ENCODE measurements at regions not wholly inside any gene's neighbourhood (a gene's known extent, or its start where the extent isn't known, plus 50 kb on each side); places are given as distances from the start of the nearest gene placed in this dataset.

DNA sequence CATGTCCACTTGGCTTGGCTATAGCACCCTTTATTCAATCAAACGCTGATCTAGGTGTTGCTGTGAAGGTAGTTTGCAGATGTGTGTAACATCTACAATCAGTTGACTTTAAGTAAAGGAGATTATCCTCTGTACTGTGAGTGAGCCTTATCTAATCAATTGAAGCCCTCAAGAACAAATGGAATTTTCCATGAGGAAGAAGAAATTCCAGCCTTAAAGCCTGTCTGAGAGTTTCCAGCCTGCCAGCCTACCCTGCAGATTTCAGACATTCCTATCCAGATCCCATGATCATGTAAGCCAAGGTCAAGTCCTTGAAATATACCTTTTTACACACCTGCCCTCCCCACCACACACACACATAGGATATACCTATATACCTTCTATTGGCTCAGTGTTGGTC lies 696.7 kb downstream of the MRPL39 start:
- no TSS peak for BruUV-seq (replicated peaks)
- H3K36me3 Mint-ChIP-seq (ENCODE audit: insufficient read depth, unreplicated experiment) = no peaks in the 10 kb centered on the region
- peaks cover 2% of the 10 kb centered on the region for H3K9me3 Mint-ChIP-seq (ENCODE audit: low read depth, unreplicated experiment)
- H3K27ac Mint-ChIP-seq (ENCODE audit: unreplicated experiment) = no peak overlapping the region
- no peaks in the 10 kb centered on the region for H3K27me3 Mint-ChIP-seq (ENCODE audit: unreplicated experiment)
- no peaks in the 10 kb centered on the region for H3K4me1 Mint-ChIP-seq (ENCODE audit: low read depth, unreplicated experiment)
- no peak overlapping the region for H3K4me3 Mint-ChIP-seq (ENCODE audit: low read depth, unreplicated experiment)
- intact Hi-C loops (cut with micrococcal nuclease; ENCODE audit: unreplicated experiment) = no loop called here
- TF ChIP-seq, protein P1, sequence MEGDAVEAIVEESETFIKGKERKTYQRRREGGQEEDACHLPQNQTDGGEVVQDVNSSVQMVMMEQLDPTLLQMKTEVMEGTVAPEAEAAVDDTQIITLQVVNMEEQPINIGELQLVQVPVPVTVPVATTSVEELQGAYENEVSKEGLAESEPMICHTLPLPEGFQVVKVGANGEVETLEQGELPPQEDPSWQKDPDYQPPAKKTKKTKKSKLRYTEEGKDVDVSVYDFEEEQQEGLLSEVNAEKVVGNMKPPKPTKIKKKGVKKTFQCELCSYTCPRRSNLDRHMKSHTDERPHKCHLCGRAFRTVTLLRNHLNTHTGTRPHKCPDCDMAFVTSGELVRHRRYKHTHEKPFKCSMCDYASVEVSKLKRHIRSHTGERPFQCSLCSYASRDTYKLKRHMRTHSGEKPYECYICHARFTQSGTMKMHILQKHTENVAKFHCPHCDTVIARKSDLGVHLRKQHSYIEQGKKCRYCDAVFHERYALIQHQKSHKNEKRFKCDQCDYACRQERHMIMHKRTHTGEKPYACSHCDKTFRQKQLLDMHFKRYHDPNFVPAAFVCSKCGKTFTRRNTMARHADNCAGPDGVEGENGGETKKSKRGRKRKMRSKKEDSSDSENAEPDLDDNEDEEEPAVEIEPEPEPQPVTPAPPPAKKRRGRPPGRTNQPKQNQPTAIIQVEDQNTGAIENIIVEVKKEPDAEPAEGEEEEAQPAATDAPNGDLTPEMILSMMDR (IDR thresholded peaks at IDR 0.05; ENCODE audit: unreplicated experiment) = no peak
- DNase-seq = no peak
- CTCF ChIA-PET = no interaction called here

DNA sequence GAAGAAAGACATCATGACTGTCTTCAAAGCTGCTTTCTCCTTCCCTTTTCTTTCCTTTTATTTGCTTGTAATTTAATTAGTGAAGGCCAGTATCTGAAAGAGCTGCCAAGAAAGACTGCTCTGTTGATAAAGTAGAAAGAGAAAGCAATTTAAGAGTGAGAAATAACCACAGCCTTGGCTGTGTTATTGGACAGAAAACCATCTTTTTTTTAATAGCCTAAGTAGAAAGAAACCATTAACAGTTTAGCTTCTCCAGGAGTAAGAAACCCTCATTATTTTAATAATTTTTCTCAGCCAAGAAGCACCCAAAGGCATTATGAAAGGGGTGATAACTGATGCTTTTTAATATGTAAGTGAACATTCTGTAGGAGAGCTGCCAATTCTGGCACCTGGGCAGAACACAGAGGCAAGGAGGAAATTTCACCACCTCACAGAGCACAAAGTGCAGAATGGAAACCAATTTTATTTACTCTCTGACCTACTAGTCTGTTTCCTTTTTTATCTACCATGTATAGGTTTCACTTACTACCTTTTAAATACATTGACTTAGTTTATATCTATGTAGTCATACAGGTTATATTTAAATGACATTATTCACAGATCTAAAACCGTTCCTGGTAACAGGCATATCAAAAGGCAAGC lies 703.2 kb downstream of the MRPL39 start:
- no peak for DNase-seq
- intact Hi-C loops (cut with micrococcal nuclease; ENCODE audit: unreplicated experiment) = no loop called here
- Mint-ChIP-seq H3K27ac (ENCODE audit: unreplicated experiment) (no peak overlapping the region), H3K4me3 (ENCODE audit: low read depth, unreplicated experiment) (no peak overlapping the region), H3K27me3 (ENCODE audit: unreplicated experiment) (no peaks in the 10 kb centered on the region), H3K9me3 (ENCODE audit: low read depth, unreplicated experiment) (peaks cover 8% of the 10 kb centered on the region), H3K36me3 (ENCODE audit: insufficient read depth, unreplicated experiment) (no peaks in the 10 kb centered on the region), H3K4me1 (ENCODE audit: low read depth, unreplicated experiment) (no peaks in the 10 kb centered on the region)
- TF ChIP-seq, protein P1 (IDR thresholded peaks at IDR 0.05; ENCODE audit: unreplicated experiment) = no peak
- CTCF ChIA-PET = no interaction called here
- BruUV-seq (replicated peaks) = no TSS peak

DNA sequence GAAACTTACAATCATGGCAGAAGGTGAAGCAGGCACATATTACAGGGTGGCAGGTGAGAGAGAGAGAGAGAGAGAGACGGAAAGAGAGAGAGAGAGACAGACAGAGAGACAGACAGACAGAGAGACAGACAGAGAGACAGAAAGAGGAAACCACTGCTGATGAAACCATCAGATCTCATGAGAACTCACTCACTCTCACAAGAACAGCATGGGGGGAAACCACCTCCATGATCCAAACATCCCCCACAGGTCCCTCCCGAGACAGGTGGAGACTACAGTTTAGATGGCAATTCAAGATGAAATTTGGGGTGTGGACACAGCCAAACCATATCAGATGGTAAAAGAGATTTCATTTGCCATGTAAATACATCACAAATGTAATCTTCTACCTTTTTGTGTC lies 708.1 kb downstream of the MRPL39 start:
- Mint-ChIP-seq H3K27me3 (ENCODE audit: unreplicated experiment) (no peaks in the 10 kb centered on the region), H3K27ac (ENCODE audit: unreplicated experiment) (no peak overlapping the region), H3K4me3 (ENCODE audit: low read depth, unreplicated experiment) (no peak overlapping the region), H3K4me1 (ENCODE audit: low read depth, unreplicated experiment) (no peaks in the 10 kb centered on the region), H3K9me3 (ENCODE audit: low read depth, unreplicated experiment) (peaks cover 11% of the 10 kb centered on the region), H3K36me3 (ENCODE audit: insufficient read depth, unreplicated experiment) (no peaks in the 10 kb centered on the region)
- no peak for DNase-seq
- BruUV-seq (replicated peaks) = no TSS peak
- CTCF ChIA-PET = no interaction called here
- TF ChIP-seq, protein P1 (IDR thresholded peaks at IDR 0.05; ENCODE audit: unreplicated experiment) = no peak
- intact Hi-C loops (cut with micrococcal nuclease; ENCODE audit: unreplicated experiment) = no loop called here

DNA sequence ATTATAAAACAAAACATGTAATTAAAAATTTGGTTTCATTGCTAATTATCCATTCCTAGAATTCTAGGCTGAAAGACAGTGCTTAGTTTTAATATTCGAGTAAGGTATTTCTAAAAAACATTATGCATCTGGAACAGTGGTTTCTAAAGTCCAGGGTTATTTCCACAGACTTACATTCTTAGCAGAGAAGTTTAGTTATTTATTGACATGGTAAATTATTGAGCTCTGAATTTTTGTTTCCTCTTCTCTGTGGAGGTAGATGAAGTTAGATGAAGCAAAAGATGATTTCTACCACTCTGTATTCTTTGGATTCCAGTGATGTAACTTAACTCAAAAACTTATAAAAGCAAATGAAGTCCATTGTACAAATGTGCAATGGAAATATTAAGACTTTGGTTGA lies 709.4 kb downstream of the MRPL39 start:
- intact Hi-C loops (cut with micrococcal nuclease; ENCODE audit: unreplicated experiment) = no loop called here
- CTCF ChIA-PET = no interaction called here
- peaks cover 11% of the 10 kb centered on the region for H3K9me3 Mint-ChIP-seq (ENCODE audit: low read depth, unreplicated experiment)
- no peak overlapping the region for H3K27ac Mint-ChIP-seq (ENCODE audit: unreplicated experiment)
- H3K27me3 Mint-ChIP-seq (ENCODE audit: unreplicated experiment) = no peaks in the 10 kb centered on the region
- H3K4me3 Mint-ChIP-seq (ENCODE audit: low read depth, unreplicated experiment) = no peak overlapping the region
- H3K36me3 Mint-ChIP-seq (ENCODE audit: insufficient read depth, unreplicated experiment) = no peaks in the 10 kb centered on the region
- no TSS peak for BruUV-seq (replicated peaks)
- no peaks in the 10 kb centered on the region for H3K4me1 Mint-ChIP-seq (ENCODE audit: low read depth, unreplicated experiment)
- no peak for DNase-seq
- TF ChIP-seq, protein P1 (IDR thresholded peaks at IDR 0.05; ENCODE audit: unreplicated experiment) = no peak

Measured in Calu3 (cell line).